ENCODE measurements at regions not wholly inside any gene's neighbourhood (a gene's known extent, or its start where the extent isn't known, plus 50 kb on each side); places are given as distances from the start of the nearest gene placed in this dataset.

- TF ChIP-seq CTCF (conservative IDR thresholded peaks at IDR 0.05; ENCODE audit: low read length) (no peak), EZH2phosphoT487 (IDR thresholded peaks at IDR 0.05; ENCODE audit: borderline replicate concordance, low read depth, low read length) (no peak)
Measured at GRCh38 chr7:11910253-11910652, 78.3 kb upstream of the THSD7A start.

All from OCI-LY7 (cell line).